H1 (cell line): ENCODE measurements at regions not wholly inside any gene's neighbourhood (a gene's known extent, or its start where the extent isn't known, plus 50 kb on each side); places are given as distances from the start of the nearest gene placed in this dataset.

ENCODE experiments used
- CTCF ChIA-PET: fragments of 300-600 bp; sonication (Branson Sonifier 250); formaldehyde crosslinking; loops from one replicate; lab custom pipeline; 2021; ENCODE audit not compliant: partially characterized antibody; lab: Charles Lee
- POLR2A ChIA-PET: fragments of 300-600 bp; sonication (Branson Sonifier 250); formaldehyde crosslinking; loops from one replicate; lab custom pipeline; 2021; ENCODE audit warnings: inconsistent platforms; ENCODE audit not compliant: partially characterized antibody; lab: Charles Lee
- DNase-seq, 2 experiments: peaks; one replicate each; pipeline versions ENCODE4 v3.0.0 to v3.0.0-alpha.2; 2010 to 2022; ENCODE audit warnings: low spot score in 2 of 2, low read depth in 1 of 2, mixed read lengths in 1 of 2
- FAIRE-seq: peaks from 2 replicates; lab custom pipeline; 2011; peaks lifted over from hg19 to GRCh38; lab: Jason Lieb, UNC
- H2AFZ ChIP-seq: 2 replicates; pipeline ENCODE4 v1.8.1; 2012; ENCODE audit warnings: low read length, inconsistent platforms
- H2AK5ac ChIP-seq: 2 replicates; pipeline ENCODE4 v1.6.1; 2013; ENCODE audit warnings: low read depth, low read length
- H2BK120ac ChIP-seq: replicated peaks from 2 replicates; pipeline ENCODE3; 2013; ENCODE audit warnings: low read depth, low read length, inconsistent platforms
- H2BK12ac ChIP-seq: 2 replicates; pipeline ENCODE4 v1.6.1; 2013; ENCODE audit warnings: low read depth, low read length
- H2BK15ac ChIP-seq: 2 replicates; pipeline ENCODE4 v1.6.1; 2013; ENCODE audit warnings: low read length
- H2BK20ac ChIP-seq: 2 replicates; pipeline ENCODE4 v1.6.1; 2013; ENCODE audit warnings: low read length
- H2BK5ac ChIP-seq: 2 replicates; pipeline ENCODE4 v1.6.1; 2013; ENCODE audit warnings: low read depth, low read length
- H3K14ac ChIP-seq: 2 replicates; pipeline ENCODE4 v1.6.1; 2013; ENCODE audit warnings: inconsistent platforms; ENCODE audit not compliant: insufficient read length
- H3K18ac ChIP-seq: 2 replicates; pipeline ENCODE4 v1.6.1; 2013; ENCODE audit warnings: low read length; ENCODE audit errors: extremely low read depth
- H3K23ac ChIP-seq: 2 replicates; pipeline ENCODE4 v1.6.1; 2013; ENCODE audit warnings: inconsistent platforms; ENCODE audit not compliant: insufficient read length
- H3K23me2 ChIP-seq: 2 replicates; pipeline ENCODE4 v1.6.1; 2013; ENCODE audit warnings: low read depth, low read length
- H3K27ac ChIP-seq: 2 replicates; pipeline ENCODE4 v1.6.1; 2011; ENCODE audit warnings: low read depth, low read length, inconsistent platforms
- H3K27me3 ChIP-seq, 4 experiments: replicated peaks in 1 of 4; 1 replicate in 1 of 4; 2 replicates in 3 of 4; pipeline versions ENCODE4 v1.6.1 to v1.8.1; 2011 to 2013; ENCODE audit warnings: low read length in 3 of 4, mild to moderate bottlenecking in 3 of 4, inconsistent platforms in 2 of 4, mixed read lengths in 2 of 4, moderate library complexity in 1 of 4; ENCODE audit not compliant: control insufficient read depth in 3 of 4, insufficient read depth in 3 of 4; ENCODE audit errors: extremely low read depth in 1 of 4
- H3K36me3 ChIP-seq, 4 experiments: 2 replicates each; pipeline versions ENCODE4 v1.6.1 to v1.8.1; 2011 to 2013; ENCODE audit warnings: mild to moderate bottlenecking in 4 of 4, low read length in 3 of 4, moderate library complexity in 2 of 4, control low read depth in 1 of 4, inconsistent platforms in 1 of 4; ENCODE audit not compliant: insufficient read depth in 4 of 4, control insufficient read depth in 2 of 4
- H3K4ac ChIP-seq: replicated peaks from 2 replicates; pipeline ENCODE3; 2013; ENCODE audit warnings: low read length, low read depth, mixed read lengths, inconsistent platforms; ENCODE audit not compliant: insufficient read length
- H3K4me1 ChIP-seq, 4 experiments: replicated peaks in 1 of 4; 1 replicate in 1 of 4; 2 replicates in 3 of 4; pipeline versions ENCODE4 v1.6.1 to v1.8.1; 2011 to 2013; ENCODE audit warnings: low read length in 3 of 4, inconsistent platforms in 2 of 4, mixed read lengths in 1 of 4; ENCODE audit not compliant: insufficient read depth in 4 of 4, control insufficient read depth in 3 of 4
- H3K4me2 ChIP-seq, 2 experiments: 2 replicates each; pipeline versions ENCODE4 v1.6.1 to v1.8.1; 2011 to 2013; ENCODE audit warnings: low read depth in 2 of 2, low read length in 2 of 2, control low read depth in 1 of 2, inconsistent platforms in 1 of 2, mild to moderate bottlenecking in 1 of 2; ENCODE audit not compliant: insufficient read depth in 1 of 2
- H3K4me3 ChIP-seq, 4 experiments: fragments of 200-600, 300-600 bp in 1 of 4; sonication (generic), shearing (Covaris generic), sonication (Bioruptor Twin) in 1 of 4; 2 replicates each; pipeline versions ENCODE4 v1.5.1 to v1.8.1; 2011 to 2016; ENCODE audit warnings: low read length in 4 of 4, low read depth in 3 of 4, control low read depth in 2 of 4, inconsistent platforms in 2 of 4, mild to moderate bottlenecking in 2 of 4, mixed read lengths in 1 of 4, moderate library complexity in 1 of 4; ENCODE audit not compliant: insufficient read depth in 2 of 4; ENCODE audit errors: extremely low read depth in 1 of 4
- H3K56ac ChIP-seq: replicated peaks from 2 replicates; pipeline ENCODE3; 2013; ENCODE audit warnings: low read depth, mild to moderate bottlenecking, mixed read lengths, low read length, inconsistent platforms; ENCODE audit not compliant: insufficient read length
- H3K79me1 ChIP-seq: 2 replicates; pipeline ENCODE4 v1.6.1; 2013; ENCODE audit warnings: low read depth, low read length, control low read depth
- H3K79me2 ChIP-seq, 2 experiments: 2 replicates each; pipeline versions ENCODE4 v1.6.1 to v1.8.1; 2012 to 2013; ENCODE audit warnings: low read length in 2 of 2, mild to moderate bottlenecking in 2 of 2, inconsistent platforms in 1 of 2; ENCODE audit not compliant: insufficient read depth in 2 of 2, control insufficient read depth in 1 of 2
- H3K9ac ChIP-seq, 4 experiments: replicated peaks in 1 of 4; 1 replicate in 1 of 4; 2 replicates in 3 of 4; pipeline versions ENCODE4 v1.6.1 to v1.8.1; 2011 to 2013; ENCODE audit warnings: low read depth in 3 of 4, low read length in 3 of 4, control low read depth in 2 of 4, mild to moderate bottlenecking in 2 of 4, moderate library complexity in 2 of 4, inconsistent platforms in 1 of 4; ENCODE audit errors: extremely low read depth in 1 of 4
- H3K9me3 ChIP-seq, 2 experiments: 2 replicates each; pipeline versions ENCODE4 v1.6.1 to v1.8.1; 2012 to 2013; ENCODE audit warnings: mild to moderate bottlenecking in 2 of 2, moderate library complexity in 2 of 2, control low read depth in 1 of 2, inconsistent platforms in 1 of 2, low read depth in 1 of 2, low read length in 1 of 2, mixed read lengths in 1 of 2; ENCODE audit not compliant: insufficient read depth in 2 of 2
- H4K20me1 ChIP-seq, 2 experiments: replicated peaks in 1 of 2; 2 replicates each; pipeline versions ENCODE3 to v1.8.1; 2011 to 2013; ENCODE audit warnings: inconsistent platforms in 2 of 2, low read length in 2 of 2, mild to moderate bottlenecking in 1 of 2; ENCODE audit not compliant: insufficient read depth in 2 of 2, control insufficient read depth in 1 of 2
- H4K5ac ChIP-seq: 2 replicates; pipeline ENCODE4 v1.6.1; 2013; ENCODE audit warnings: low read length, low read depth, mixed read lengths, inconsistent platforms; ENCODE audit not compliant: insufficient read length
- H4K8ac ChIP-seq: 2 replicates; pipeline ENCODE4 v1.8.0; 2013; ENCODE audit warnings: mild to moderate bottlenecking, moderate library complexity, low read length, inconsistent platforms; ENCODE audit not compliant: insufficient read depth; ENCODE audit errors: extremely low read depth
- H4K91ac ChIP-seq: replicated peaks from 2 replicates; pipeline ENCODE3; 2013; ENCODE audit warnings: low read length, mixed read lengths, inconsistent platforms; ENCODE audit not compliant: insufficient read length
- BCL11A ChIP-seq, 2 experiments: IDR thresholded peaks; one replicate each; pipeline ENCODE4 v1.6.1; 2011; ENCODE audit warnings: low read depth in 2 of 2, low read length in 2 of 2, mild to moderate bottlenecking in 2 of 2
- CBX5 ChIP-seq: fragments of 300-800, 300-1000 bp; sonication (generic); IDR thresholded peaks from 2 replicates; pipeline ENCODE4 v1.7.1; 2016; ENCODE audit warnings: antibody characterized with exemption, low read length, low read depth
- CEBPB ChIP-seq: IDR thresholded peaks from 2 replicates; pipeline ENCODE4 v1.6.1; 2012; ENCODE audit warnings: low read depth, low read length
- EZH2 ChIP-seq: fragments of 200-600 bp; sonication (generic); IDR thresholded peaks from 2 replicates; pipeline ENCODE4 v1.7.1; 2012; ENCODE audit warnings: low read depth, mild to moderate bottlenecking, moderate library complexity, low read length, inconsistent platforms; ENCODE audit not compliant: severe bottlenecking
- JUND ChIP-seq: IDR thresholded peaks from 2 replicates; pipeline ENCODE4 v1.6.1; 2011; ENCODE audit warnings: mild to moderate bottlenecking, improper control_type of control experiment, low read length
- NRF1 ChIP-seq: IDR thresholded peaks from 2 replicates; pipeline ENCODE4 v1.6.1; 2011; ENCODE audit warnings: mild to moderate bottlenecking, low read depth, low read length, improper control_type of control experiment
- RBBP5 ChIP-seq: IDR thresholded peaks from 2 replicates; pipeline ENCODE4 v1.7.1; 2012; ENCODE audit warnings: low read depth, mild to moderate bottlenecking, inconsistent platforms, low read length, moderate library complexity, borderline replicate concordance
- TCF12 ChIP-seq: IDR thresholded peaks from 2 replicates; pipeline ENCODE4 v1.6.1; 2011; ENCODE audit warnings: low read depth, mild to moderate bottlenecking, low read length
- WGBS, 2 experiments: shearing (Covaris generic) in 1 of 2; methylation state at CpG; one replicate each; pipeline versions ENCODE4 v1.1.6 to v1.1.7; 2013 to 2015; ENCODE audit warnings: low lambda C conversion rate in 2 of 2, mixed read lengths in 2 of 2, inconsistent platforms in 1 of 2, low coverage in 1 of 2, missing lambda C conversion rate in 1 of 2; ENCODE audit not compliant: insufficient replicate concordance in 2 of 2, insufficient coverage in 1 of 2, insufficient read length in 1 of 2; ENCODE audit errors: extremely low coverage in 1 of 2, missing lambda C conversion rate in 1 of 2; 5-methylcytosine and 5-hydroxymethylcytosine counted together

DNA sequence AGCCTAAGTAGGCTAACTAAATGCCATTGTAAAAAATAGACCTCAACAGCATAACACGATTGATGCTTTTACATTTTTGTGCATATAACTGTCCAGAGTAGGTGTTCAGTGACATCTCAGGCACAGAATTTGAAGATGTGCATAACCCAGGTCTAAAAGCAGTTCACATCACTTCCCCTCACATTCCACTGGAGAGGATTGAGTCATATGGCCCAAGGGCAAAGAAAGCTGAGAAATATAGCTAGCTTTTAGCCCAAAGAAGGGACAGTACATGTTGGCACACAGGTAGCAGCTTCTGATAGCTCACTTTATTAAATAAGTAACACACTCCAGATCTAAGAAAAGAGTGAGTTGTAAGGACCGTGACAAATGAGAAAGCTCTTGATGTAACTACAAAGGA lies 2259.5 kb upstream of the WWC1 start:
- Histone ChIP-seq H3K79me1 (no peaks in the 10 kb centered on the region), H3K14ac (no peak overlapping the region), H4K91ac (no peak overlapping the region), H4K5ac (no peak overlapping the region), H2BK20ac (no peak overlapping the region), H3K18ac (no peak overlapping the region), H2BK12ac (no peak overlapping the region), H2AK5ac (no peak overlapping the region), H3K4ac (no peak overlapping the region), H3K36me3 (peaks cover 0 to 2% (median 0%) of the 10 kb centered on the region in 4 experiments; a peak in 1 of 8 replicates), H4K20me1 (no peaks in the 10 kb centered on the region), H3K27me3 (no peaks in the 10 kb centered on the region), H3K9ac (no peak overlapping the region), H2BK120ac (no peak overlapping the region), H4K8ac (no peak overlapping the region), H2AFZ (no peak overlapping the region), H3K23me2 (no peaks in the 10 kb centered on the region), H3K4me2 (no peak overlapping the region), H3K4me1 (no peaks in the 10 kb centered on the region), H3K27ac (no peak overlapping the region), H2BK15ac (no peak overlapping the region)
- 89% methylated on average over 2 of the region's 2 CpGs; no CpG with 5 or more reads in 1 of the 2 experiments for WGBS, 2 experiments
- DNase-seq (no peak), FAIRE-seq (no peak)
- TF ChIP-seq NRF1: no peak
- no peak for TF ChIP-seq BCL11A (IDR thresholded peaks at IDR 0.05; ENCODE audit: low read depth in 2 of 2, low read length in 2 of 2)
- TF ChIP-seq RBBP5: no peak
- no peak for TF ChIP-seq EZH2
- TF ChIP-seq CEBPB: no peak
- no peak for TF ChIP-seq CBX5
- TF ChIP-seq JUND: no peak
- no peak for TF ChIP-seq TCF12
- TF ChIP-seq, all 59 proteins: peak for 0
- H3K23ac ChIP-seq: no peak overlapping the region
- H3K4me3 ChIP-seq: no peak overlapping the region
- H3K79me2 ChIP-seq: no peaks in the 10 kb centered on the region
- no peaks in the 10 kb centered on the region for H3K9me3 ChIP-seq
- H2BK5ac ChIP-seq: no peak overlapping the region
- H3K56ac ChIP-seq: no peak overlapping the region
- ChIA-PET POLR2A (interaction anchor here (0.6 kb wide), 1 partner anchor 1596 kb away, joined by 3 read pairs; no protein-coding TSS in a partner anchor), CTCF (interaction anchor here (0.9 to 1.0 kb wide), 2 partner anchors 20 to 402 kb away, joined by 3 to 4 read pairs; no protein-coding TSS in a partner anchor)
